Body of pancreas (tissue), 4 donors: ENCODE measurements at regions not wholly inside any gene's neighbourhood (a gene's known extent, or its start where the extent isn't known, plus 50 kb on each side); places are given as distances from the start of the nearest gene placed in this dataset.

ENCODE experiments used
- CTCF ChIP-seq, 7 experiments: fragments of 450-650 bp in 4 of 7; fragments of 200-600 bp in 3 of 7; sonication (generic) in 3 of 7; IDR thresholded peaks; one replicate each; pipeline ENCODE4 v1.5.1; 2016 to 2019; ENCODE audit warnings: antibody characterized with exemption in 7 of 7
- POLR2A ChIP-seq, 3 donors: fragments of 450-650 bp; IDR thresholded peaks; one replicate each; pipeline ENCODE4 v1.6.1; 2016; ENCODE audit warnings: antibody characterized with exemption in 3 of 3, mild to moderate bottlenecking in 2 of 3

GRCh38 chr3:160097478-160097877 is 108.8 kb downstream of the IL12A start:
- TF ChIP-seq CTCF (IDR thresholded peaks at IDR 0.05) (no peak), POLR2A (IDR thresholded peaks at IDR 0.05) (no peak)
